Fibroblast of the aortic adventitia (primary cell): ENCODE measurements at regions not wholly inside any gene's neighbourhood (a gene's known extent, or its start where the extent isn't known, plus 50 kb on each side); places are given as distances from the start of the nearest gene placed in this dataset.

Experiments
- DNase-seq: peaks from one replicate; pipeline ENCODE4 v3.0.0-alpha.2; 2010; ENCODE audit warnings: low read depth
- H3K4me3 ChIP-seq: 2 replicates; pipeline ENCODE4 v1.5.1; 2011; ENCODE audit warnings: low read depth, mild to moderate bottlenecking, control low read depth, low read length, moderate library complexity
- TF ChIP-seq, protein P1 (sequence below): IDR thresholded peaks from 2 replicates; pipeline ENCODE4 v1.5.1; 2011; ENCODE audit warnings: mild to moderate bottlenecking, low read length, control low read depth, inconsistent platforms; ENCODE audit not compliant: insufficient read depth

DNA sequence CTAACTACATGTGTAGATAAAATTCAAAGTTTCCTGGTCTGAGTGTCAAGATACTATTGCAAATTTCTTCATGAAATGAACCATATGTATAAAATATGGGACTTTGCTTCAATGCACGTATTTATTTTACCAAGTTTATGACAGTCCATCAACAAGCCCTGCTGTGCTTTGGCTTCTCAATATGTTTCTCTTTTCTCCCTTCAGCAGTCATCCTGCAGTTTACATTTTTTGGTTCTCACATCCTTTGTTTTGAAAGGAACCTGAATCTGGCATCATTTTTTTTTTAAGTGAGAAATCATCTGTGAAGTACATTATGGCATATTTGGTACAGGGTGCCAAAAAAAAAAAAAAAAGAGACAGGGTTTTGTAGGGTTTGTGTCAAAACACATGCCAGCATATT lies 65.1 kb downstream of the YIPF5 start:
- TF ChIP-seq, protein P1, sequence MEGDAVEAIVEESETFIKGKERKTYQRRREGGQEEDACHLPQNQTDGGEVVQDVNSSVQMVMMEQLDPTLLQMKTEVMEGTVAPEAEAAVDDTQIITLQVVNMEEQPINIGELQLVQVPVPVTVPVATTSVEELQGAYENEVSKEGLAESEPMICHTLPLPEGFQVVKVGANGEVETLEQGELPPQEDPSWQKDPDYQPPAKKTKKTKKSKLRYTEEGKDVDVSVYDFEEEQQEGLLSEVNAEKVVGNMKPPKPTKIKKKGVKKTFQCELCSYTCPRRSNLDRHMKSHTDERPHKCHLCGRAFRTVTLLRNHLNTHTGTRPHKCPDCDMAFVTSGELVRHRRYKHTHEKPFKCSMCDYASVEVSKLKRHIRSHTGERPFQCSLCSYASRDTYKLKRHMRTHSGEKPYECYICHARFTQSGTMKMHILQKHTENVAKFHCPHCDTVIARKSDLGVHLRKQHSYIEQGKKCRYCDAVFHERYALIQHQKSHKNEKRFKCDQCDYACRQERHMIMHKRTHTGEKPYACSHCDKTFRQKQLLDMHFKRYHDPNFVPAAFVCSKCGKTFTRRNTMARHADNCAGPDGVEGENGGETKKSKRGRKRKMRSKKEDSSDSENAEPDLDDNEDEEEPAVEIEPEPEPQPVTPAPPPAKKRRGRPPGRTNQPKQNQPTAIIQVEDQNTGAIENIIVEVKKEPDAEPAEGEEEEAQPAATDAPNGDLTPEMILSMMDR = no peak
- no peak for DNase-seq
- H3K4me3 ChIP-seq = no peak overlapping the region

DNA sequence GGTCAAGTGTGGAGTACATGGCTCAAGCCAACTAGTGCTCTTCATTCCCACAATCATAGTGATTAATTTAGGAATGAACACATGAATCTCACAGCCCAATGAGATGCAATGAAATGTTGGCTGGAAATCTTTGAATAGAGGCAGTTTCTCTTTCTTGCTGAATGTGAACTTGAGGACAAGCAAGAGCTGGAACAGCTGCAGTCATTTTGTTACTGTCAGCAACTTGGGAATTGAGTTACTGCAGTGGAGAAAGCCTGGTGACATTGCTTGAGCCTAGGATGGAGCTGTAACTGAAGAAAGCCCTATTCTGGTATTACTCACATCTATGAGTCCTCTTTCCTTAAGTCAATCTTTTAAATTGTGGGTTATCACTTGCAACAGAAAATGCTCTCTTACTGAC lies 62.3 kb downstream of the YIPF5 start:
- TF ChIP-seq, protein P1 = no peak
- no peak for DNase-seq

More for the DNA sequence above, 62.3 kb downstream of the YIPF5 start:
- no peak overlapping the region for H3K4me3 ChIP-seq
